Heart left ventricle (tissue), 13 donors: ENCODE measurements at regions not wholly inside any gene's neighbourhood (a gene's known extent, or its start where the extent isn't known, plus 50 kb on each side); places are given as distances from the start of the nearest gene placed in this dataset.
"Not testable (repeated sequence)": the region's sequence is repeated elsewhere in the genome, so short reads cannot be mapped to it uniquely, and the experiment has no call there.

ENCODE experiments used
- CTCF ChIP-seq, 12 donors: fragments of 200-600 bp; sonication (generic) in 4 of 12; IDR thresholded peaks; one replicate each; pipeline versions ENCODE4 v1.5.0 to v1.8.0; 2018 to 2022; ENCODE audit warnings: antibody characterized with exemption in 12 of 12, mild to moderate bottlenecking in 5 of 12
- POLR2A ChIP-seq, 2 donors: fragments of 450-650 bp; IDR thresholded peaks; one replicate each; pipeline ENCODE4 v1.6.1; 2017; ENCODE audit warnings: antibody characterized with exemption in 2 of 2, mild to moderate bottlenecking in 2 of 2, moderate library complexity in 2 of 2
- donor health status: ischemic (EF 13 %, LVEDD 7.1; RV severe dilation, severe dysfunction).
- donor health status: DM: no; HTN: yes; CAD: no.
- donor health status: DM: no; HTN: no; CAD: no.
- donor health status: ischemic (EF 25% LVEDD 6.9; RV normal size, moderate dysfunction).
- donor health status: ischemic (EF 25% LVEDD 5.7; RV mildly dilated, moderate dysfunction).
- donor health status: ischemic (EF 35%, LVEDD 5.7; RV mildly dilated, moderate dysfunction).
- donor health status: nonischemic (EF 11% LVEDD 7.7; RV severe dilation, severe dysfunction).
- donor health status: DM: yes; HTN: yes; CAD: no.
- donor health status: PGD.
- donor health status: ischemic (EF 29% LVEDD 5.4; RV normal size, mild dysfunction).
- donor health status: nonischemic (EF 23%, LVEDD 6.1; RV moderate dilation, normal function).

- TF ChIP-seq CTCF, POLR2A (IDR thresholded peaks at IDR 0.05): not testable (repeated sequence)
Observed at GRCh38 chrX:114040661-114041269, 543.1 kb upstream of the HTR2C start.
